ENCODE measurements at regions not wholly inside any gene's neighbourhood (a gene's known extent, or its start where the extent isn't known, plus 50 kb on each side); places are given as distances from the start of the nearest gene placed in this dataset.

- no peak for TF ChIP-seq POLR2A (IDR thresholded peaks at IDR 0.05; ENCODE audit: low read depth, low read length)
- TF ChIP-seq CTCF (IDR thresholded peaks at IDR 0.05; ENCODE audit: extremely low read depth in 1 of 2, insufficient read depth in 1 of 2, low read depth in 1 of 2, low read length in 2 of 2), result no peak
Measured at GRCh38 chr5:148774313-148774712, 52.1 kb upstream of the ADRB2 start.
